NT2/D1 (cell line): ENCODE measurements at regions not wholly inside any gene's neighbourhood (a gene's known extent, or its start where the extent isn't known, plus 50 kb on each side); places are given as distances from the start of the nearest gene placed in this dataset.

Experiments used
- DNase-seq: peaks from one replicate; pipeline ENCODE4 v3.0.0-alpha.2; 2011; ENCODE audit warnings: low read depth, low spot score
- H3K27me3 ChIP-seq: 2 replicates; pipeline ENCODE4 v1.6.0; 2011; ENCODE audit warnings: mild to moderate bottlenecking; ENCODE audit not compliant: insufficient read length, insufficient read depth
- H3K36me3 ChIP-seq: 2 replicates; pipeline ENCODE4 v1.6.1; 2011; ENCODE audit warnings: mild to moderate bottlenecking, low read length, mixed read lengths; ENCODE audit not compliant: insufficient read depth, insufficient read length
- H3K4me1 ChIP-seq: 2 replicates; pipeline ENCODE4 v1.5.1; 2011; ENCODE audit not compliant: insufficient read depth, insufficient read length
- H3K4me3 ChIP-seq: 2 replicates; pipeline ENCODE4 v1.5.1; 2011; ENCODE audit warnings: low read depth; ENCODE audit not compliant: insufficient read length
- H3K9ac ChIP-seq: 2 replicates; pipeline ENCODE4 v1.6.0; 2011; ENCODE audit warnings: low read depth; ENCODE audit not compliant: insufficient read length
- H3K9me3 ChIP-seq: 2 replicates; pipeline ENCODE4 v1.5.1; 2011; ENCODE audit warnings: mild to moderate bottlenecking, low read length; ENCODE audit not compliant: insufficient read depth
- SUZ12 ChIP-seq: IDR thresholded peaks from 2 replicates; pipeline ENCODE4 v1.6.1; 2011; ENCODE audit not compliant: insufficient read length, insufficient read depth; ENCODE audit errors: extremely low read depth
- YY1 ChIP-seq: IDR thresholded peaks from 2 replicates; pipeline ENCODE4 v1.6.1; 2011; ENCODE audit not compliant: insufficient read length, insufficient read depth
- ZNF274 ChIP-seq: IDR thresholded peaks from 2 replicates; pipeline ENCODE4 v1.6.1; 2011; ENCODE audit warnings: mild to moderate bottlenecking, low read depth, low read length

- Histone ChIP-seq H3K4me3 (no peak overlapping the region), H3K4me1 (no peaks in the 10 kb centered on the region), H3K27me3 (no peaks in the 10 kb centered on the region), H3K9ac (no peak overlapping the region), H3K36me3 (no peaks in the 10 kb centered on the region), H3K9me3 (no peaks in the 10 kb centered on the region)
- TF ChIP-seq ZNF274: no peak
- TF ChIP-seq YY1: no peak
- TF ChIP-seq SUZ12: no peak
- DNase-seq: no peak
Observed at GRCh38 chr12:72191761-72192160, 80.4 kb upstream of the TRHDE start.

- Histone ChIP-seq H3K9me3 (peaks cover 4% of the 10 kb centered on the region; the same call in 1 of the 2 replicates), H3K9ac (no peak overlapping the region), H3K27me3 (no peaks in the 10 kb centered on the region), H3K4me1 (no peaks in the 10 kb centered on the region), H3K4me3 (no peak overlapping the region), H3K36me3 (no peaks in the 10 kb centered on the region)
- no peak for DNase-seq
- TF ChIP-seq YY1: no peak
- no peak for TF ChIP-seq SUZ12
- no peak for TF ChIP-seq ZNF274
Observed at GRCh38 chr12:72197790-72198189, 74.4 kb upstream of the TRHDE start.

GRCh38 chr12:72201457-72201856, 70.7 kb upstream of the TRHDE start:
- TF ChIP-seq ZNF274 (no peak), YY1 (no peak)
- H3K27me3 ChIP-seq: no peaks in the 10 kb centered on the region

GRCh38 chr12:72203764-72204335, 68.3 kb upstream of the TRHDE start:
- TF ChIP-seq YY1 (no peak), SUZ12 (no peak), ZNF274 (no peak)
- no peaks in the 10 kb centered on the region for H3K4me1 ChIP-seq
- no peaks in the 10 kb centered on the region for H3K36me3 ChIP-seq
- no peak for DNase-seq
- no peak overlapping the region for H3K9ac ChIP-seq
- H3K9me3 ChIP-seq: peaks cover 4% of the 10 kb centered on the region; the same call in 1 of the 2 replicates
- no peak overlapping the region for H3K4me3 ChIP-seq
- no peaks in the 10 kb centered on the region for H3K27me3 ChIP-seq

More at GRCh38 chr12:72201457-72201856, 70.7 kb upstream of the TRHDE start:
- Histone ChIP-seq H3K4me3 (no peak overlapping the region), H3K4me1 (no peaks in the 10 kb centered on the region), H3K9ac (no peak overlapping the region), H3K36me3 (no peaks in the 10 kb centered on the region), H3K9me3 (peaks cover 4% of the 10 kb centered on the region; the same call in 1 of the 2 replicates)
- DNase-seq: no peak

GRCh38 chr12:72207079-72207478, 65.1 kb upstream of the TRHDE start:
- H3K4me1 ChIP-seq: no peaks in the 10 kb centered on the region
- no peak overlapping the region for H3K9ac ChIP-seq
- H3K27me3 ChIP-seq: no peaks in the 10 kb centered on the region
- H3K9me3 ChIP-seq: no peaks in the 10 kb centered on the region
- DNase-seq: no peak
- TF ChIP-seq YY1: no peak
- no peak for TF ChIP-seq ZNF274
- no peak for TF ChIP-seq SUZ12
- H3K4me3 ChIP-seq: no peak overlapping the region
- H3K36me3 ChIP-seq: no peaks in the 10 kb centered on the region

- TF ChIP-seq YY1 (no peak), ZNF274 (no peak), SUZ12 (no peak)
- H3K4me1 ChIP-seq: no peaks in the 10 kb centered on the region
- H3K9me3 ChIP-seq: no peaks in the 10 kb centered on the region
- no peak for DNase-seq
- H3K4me3 ChIP-seq: no peak overlapping the region
- H3K27me3 ChIP-seq: no peaks in the 10 kb centered on the region
- no peak overlapping the region for H3K9ac ChIP-seq
- H3K36me3 ChIP-seq: no peaks in the 10 kb centered on the region
Observed at GRCh38 chr12:72207486-72208409, 64.4 kb upstream of the TRHDE start.

GRCh38 chr12:72209086-72209485, 63.1 kb upstream of the TRHDE start:
- H3K36me3 ChIP-seq: no peaks in the 10 kb centered on the region
- H3K27me3 ChIP-seq: no peaks in the 10 kb centered on the region
- H3K4me1 ChIP-seq: no peaks in the 10 kb centered on the region
- DNase-seq: no peak
- no peak overlapping the region for H3K4me3 ChIP-seq
- TF ChIP-seq ZNF274 (no peak), SUZ12 (no peak), YY1 (no peak)
- no peak overlapping the region for H3K9ac ChIP-seq
- no peaks in the 10 kb centered on the region for H3K9me3 ChIP-seq
